Kidney epithelial cell (primary cell): ENCODE measurements at regions not wholly inside any gene's neighbourhood (a gene's known extent, or its start where the extent isn't known, plus 50 kb on each side); places are given as distances from the start of the nearest gene placed in this dataset.
"Not testable (repeated sequence)": the region's sequence is repeated elsewhere in the genome, so short reads cannot be mapped to it uniquely, and the experiment has no call there.

Experiments
- DNase-seq: peaks from one replicate; pipeline ENCODE4 v3.0.0-alpha.2; 2010; ENCODE audit warnings: low read depth
- H3K27me3 ChIP-seq: 2 replicates; pipeline ENCODE4 v1.6.0; 2011; ENCODE audit warnings: low read length; ENCODE audit not compliant: control insufficient read depth, insufficient read depth
- H3K36me3 ChIP-seq: 2 replicates; pipeline ENCODE4 v1.5.1; 2011; ENCODE audit warnings: low read length; ENCODE audit not compliant: control insufficient read depth, insufficient read depth
- H3K4me3 ChIP-seq: 2 replicates; pipeline ENCODE4 v1.5.1; 2011; ENCODE audit warnings: low read depth, mild to moderate bottlenecking, control low read depth, low read length

DNA sequence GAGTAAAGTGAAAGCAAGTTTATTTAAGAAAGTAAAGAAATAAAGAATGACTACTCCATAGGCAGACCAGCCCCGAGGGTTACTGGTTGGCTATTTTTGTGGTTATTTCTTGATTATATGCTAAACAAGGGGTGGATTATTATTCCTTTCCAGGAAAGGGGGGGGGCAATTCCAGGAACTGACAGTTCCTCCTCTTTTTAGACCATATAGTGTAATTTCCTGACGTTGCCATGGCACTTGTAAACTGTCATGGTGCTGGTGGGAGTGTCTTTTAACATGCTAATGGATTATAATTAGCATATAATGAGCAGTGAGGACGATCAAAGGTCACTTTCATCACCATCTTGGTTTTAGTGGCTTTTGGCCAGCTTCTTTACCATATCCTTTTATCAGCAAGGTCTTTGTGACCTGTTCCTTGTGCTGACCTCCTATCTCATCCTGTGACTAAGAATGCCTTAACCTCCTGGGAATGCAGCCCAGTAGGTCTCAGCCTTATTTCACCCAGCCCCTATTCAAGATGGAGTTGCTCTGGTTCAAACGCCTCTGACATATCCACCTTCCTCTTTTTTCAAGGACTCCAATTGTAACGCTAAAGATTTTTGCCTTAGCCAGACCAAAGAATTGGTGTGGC lies 104.1 kb downstream of the FAM72C start:
- DNase-seq, H3K27me3 ChIP-seq, H3K36me3 ChIP-seq, H3K4me3 ChIP-seq: not testable (repeated sequence)

- H3K4me3 ChIP-seq, DNase-seq, H3K27me3 ChIP-seq, H3K36me3 ChIP-seq: not testable (repeated sequence)
Observed at GRCh38 chr1:143863901-143864520, 107.8 kb downstream of the FAM72C start.

GRCh38 chr1:143862722-143863121 lies 109.1 kb downstream of the FAM72C start:
- H3K27me3 ChIP-seq, H3K4me3 ChIP-seq, H3K36me3 ChIP-seq, DNase-seq: not testable (repeated sequence)

DNA sequence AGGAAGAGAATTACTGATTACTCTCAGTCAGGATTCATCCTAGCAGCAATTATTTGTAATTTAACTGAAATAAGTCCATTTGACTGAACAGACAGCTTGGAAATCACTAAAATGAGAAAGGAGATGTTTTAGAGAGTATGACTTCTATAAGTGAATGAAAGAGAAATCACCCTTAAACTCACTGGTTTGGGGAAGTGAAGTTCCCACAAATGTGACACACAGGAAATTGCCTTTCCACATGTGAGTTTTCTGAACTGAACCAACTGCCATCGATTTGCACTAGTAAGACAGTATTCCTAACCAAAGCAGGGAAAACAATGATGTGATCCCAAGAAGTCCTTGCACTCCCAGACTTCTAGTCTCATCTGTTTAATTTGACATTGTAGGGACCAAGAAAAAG lies 110.5 kb downstream of the FAM72C start:
- H3K36me3 ChIP-seq, H3K27me3 ChIP-seq, DNase-seq, H3K4me3 ChIP-seq: not testable (repeated sequence)

DNA sequence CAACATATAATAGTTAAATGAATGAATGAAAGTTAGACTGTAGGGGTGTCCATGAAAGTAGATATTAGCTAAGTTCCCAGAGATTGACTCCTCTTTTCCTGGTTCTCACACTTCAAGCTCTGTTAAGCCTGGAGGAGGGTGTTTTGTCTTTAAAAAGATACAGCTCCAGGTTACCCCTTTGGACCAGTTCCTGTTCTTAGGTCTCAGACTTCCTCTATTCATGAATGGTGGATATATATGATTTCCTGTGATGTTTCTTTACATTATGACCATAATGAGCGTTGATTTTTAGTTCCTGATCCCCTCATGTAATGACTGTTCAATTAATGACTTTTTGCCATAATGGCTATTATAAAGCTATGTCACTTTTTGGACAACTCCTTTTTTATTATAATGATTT lies 115.9 kb downstream of the FAM72C start:
- DNase-seq, H3K4me3 ChIP-seq, H3K27me3 ChIP-seq, H3K36me3 ChIP-seq: not testable (repeated sequence)

- DNase-seq, H3K4me3 ChIP-seq, H3K27me3 ChIP-seq, H3K36me3 ChIP-seq: not testable (repeated sequence)
Observed at GRCh38 chr1:143854069-143854468, 117.7 kb downstream of the FAM72C start.

DNA sequence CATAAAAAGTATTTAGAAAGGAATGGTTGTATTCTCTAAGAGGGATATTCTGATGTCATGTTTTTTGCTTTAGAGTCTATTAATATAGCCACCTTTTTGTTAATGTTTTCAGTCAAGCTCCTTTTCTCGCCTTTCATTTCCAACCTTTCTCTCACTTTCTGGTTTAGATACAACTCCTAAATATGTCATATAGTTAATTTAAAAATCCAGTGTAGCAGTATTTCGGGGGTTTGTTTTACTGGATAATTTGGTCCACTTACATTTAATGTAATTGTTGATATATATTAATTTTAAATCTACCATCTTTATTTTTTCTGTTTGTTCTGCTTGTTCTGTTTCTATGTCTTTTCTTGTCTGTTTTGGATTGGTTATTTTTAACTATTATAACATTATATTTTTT lies 121.1 kb downstream of the FAM72C start:
- H3K36me3 ChIP-seq, DNase-seq, H3K4me3 ChIP-seq, H3K27me3 ChIP-seq: not testable (repeated sequence)

- DNase-seq, H3K27me3 ChIP-seq, H3K36me3 ChIP-seq, H3K4me3 ChIP-seq: not testable (repeated sequence)
Observed at GRCh38 chr1:143848859-143849258, 122.9 kb downstream of the FAM72C start.

GRCh38 chr1:143845193-143845592 lies 126.6 kb downstream of the FAM72C start:
- H3K36me3 ChIP-seq, H3K27me3 ChIP-seq, H3K4me3 ChIP-seq, DNase-seq: not testable (repeated sequence)

DNA sequence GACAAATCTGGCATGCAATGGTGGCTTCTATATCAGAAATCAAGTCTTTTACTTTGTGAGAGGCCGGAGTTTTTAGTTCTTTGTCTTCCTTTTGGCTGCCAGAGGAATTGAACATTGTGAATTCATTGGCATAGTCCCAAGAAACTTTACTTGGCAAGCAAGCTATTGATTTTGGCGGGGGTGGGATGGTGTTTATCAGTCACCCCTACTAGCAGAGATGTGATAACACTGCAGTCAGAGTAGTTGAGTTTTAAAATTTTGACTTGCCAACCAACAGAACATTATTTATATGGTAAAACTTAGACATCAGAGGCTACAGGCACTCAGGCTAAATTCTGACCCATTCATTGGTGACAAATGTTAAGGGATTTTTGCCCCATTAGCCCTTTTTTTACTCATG lies 129.7 kb downstream of the FAM72C start:
- not testable (repeated sequence) for H3K27me3 ChIP-seq, DNase-seq, H3K4me3 ChIP-seq, H3K36me3 ChIP-seq

DNA sequence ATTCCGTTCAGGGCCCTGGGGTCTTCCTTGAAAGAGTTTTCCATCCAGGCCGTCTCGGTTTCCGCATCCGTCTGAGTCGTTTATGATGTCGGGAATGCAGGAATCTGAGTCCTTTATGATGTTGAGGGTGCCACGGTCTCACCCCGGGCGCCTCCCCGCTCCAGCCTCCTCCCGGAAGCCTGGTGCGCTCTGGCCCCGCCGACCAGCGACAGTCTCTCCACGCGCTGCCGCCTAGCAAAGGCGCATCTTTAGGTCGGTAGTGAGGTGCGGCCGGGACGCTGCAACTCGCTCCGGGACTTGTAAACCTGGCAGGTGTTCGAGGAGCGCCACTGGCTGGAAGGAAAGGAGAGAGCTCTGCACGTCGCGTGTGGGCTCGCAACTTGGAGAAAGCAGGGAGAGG lies 132.6 kb downstream of the FAM72C start:
- H3K4me3 ChIP-seq, H3K36me3 ChIP-seq, H3K27me3 ChIP-seq, DNase-seq: not testable (repeated sequence)

DNA sequence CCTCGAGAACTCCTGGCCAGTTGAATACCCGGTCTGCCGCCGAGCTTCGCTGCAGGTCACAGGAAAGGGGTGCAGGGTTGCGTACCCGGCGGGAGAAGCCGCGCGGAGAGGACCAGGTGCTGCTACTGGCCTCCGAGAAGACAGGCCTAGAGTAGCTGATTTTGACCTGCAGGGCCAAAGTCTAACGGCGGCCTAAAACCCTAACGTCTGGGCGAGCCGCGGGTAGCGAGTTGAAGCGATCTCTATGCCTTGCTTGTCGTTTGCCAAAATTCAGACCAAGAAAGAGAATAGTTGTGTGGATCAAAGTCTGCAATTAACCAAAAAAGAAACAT lies 133.2 kb downstream of the FAM72C start:
- not testable (repeated sequence) for DNase-seq, H3K36me3 ChIP-seq, H3K27me3 ChIP-seq, H3K4me3 ChIP-seq

- H3K4me3 ChIP-seq, H3K27me3 ChIP-seq, H3K36me3 ChIP-seq, DNase-seq: not testable (repeated sequence)
Observed at GRCh38 chr1:143837924-143838597, 133.7 kb downstream of the FAM72C start.

DNA sequence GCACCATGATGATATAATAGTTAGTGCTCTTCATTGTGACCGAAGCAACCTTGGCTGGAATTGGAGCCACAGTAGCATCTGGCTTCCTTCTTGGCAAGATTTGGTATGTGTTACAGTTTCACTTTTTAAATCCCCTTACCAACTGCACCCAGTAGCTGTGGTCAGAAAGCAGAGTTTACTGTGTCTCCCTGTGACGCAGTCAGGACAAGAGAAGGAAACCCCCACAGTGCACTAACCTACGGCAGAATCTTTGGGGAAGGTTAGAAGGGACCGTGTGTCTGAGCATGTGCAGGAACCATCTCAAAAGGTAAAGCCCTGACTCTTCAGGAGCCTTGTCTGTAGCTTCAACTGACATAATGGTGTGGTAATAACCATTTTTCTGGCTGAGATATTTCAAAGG lies 138.4 kb downstream of the FAM72C start:
- H3K4me3 ChIP-seq, H3K27me3 ChIP-seq, DNase-seq, H3K36me3 ChIP-seq: not testable (repeated sequence)

- not testable (repeated sequence) for H3K27me3 ChIP-seq, DNase-seq, H3K4me3 ChIP-seq, H3K36me3 ChIP-seq
Observed at GRCh38 chr1:143832379-143832716, 139.4 kb downstream of the FAM72C start.
